ENCODE measurements at regions not wholly inside any gene's neighbourhood (a gene's known extent, or its start where the extent isn't known, plus 50 kb on each side); places are given as distances from the start of the nearest gene placed in this dataset.
A peak's percentile ranks its signal among the peaks of the same experiment; 100 is the strongest.

- TF ChIP-seq CHD7 (IDR thresholded peaks at IDR 0.05; ENCODE audit: low read depth, low read length) (no peak), ZNF253 (CRISPR knock-in tag; conservative IDR thresholded peaks at IDR 0.05) (no peak; the same call in 1 of the 2 replicates), GTF2E2 (tag; IDR thresholded peaks at IDR 0.05) (peak; percentile 49; the same call in 1 of the 2 replicates), HSF4 (CRISPR knock-in tag; IDR thresholded peaks at IDR 0.05; ENCODE audit: borderline replicate concordance) (peak; percentile 47; the same call in 1 of the 2 replicates), ZNF695 (CRISPR knock-in tag; IDR thresholded peaks at IDR 0.05) (peak; percentile 80; the same call in 1 of the 2 replicates), ZNF655 (CRISPR knock-in tag; IDR thresholded peaks at IDR 0.05) (no peak), BCLAF1 (IDR thresholded peaks at IDR 0.05; ENCODE audit: borderline replicate concordance in 1 of 2, control insufficient read depth in 1 of 2, low read depth in 2 of 2, low read length in 1 of 2) (peak in 1 of 2 experiments; percentile 90; a peak in 1 of 4 replicates)
These were observed 252.4 kb downstream of the TOMM20 start (continued) for GRCh38 chr1:234875953-234876855.

Data from K562 (cell line).